Sigmoid colon (tissue), 4 donors: ENCODE measurements at regions not wholly inside any gene's neighbourhood (a gene's known extent, or its start where the extent isn't known, plus 50 kb on each side); places are given as distances from the start of the nearest gene placed in this dataset.

Source experiments
- EP300 ChIP-seq, 4 donors: sonication (generic); formaldehyde crosslinking; IDR thresholded peaks; one replicate each; pipeline ENCODE4 v1.6.1; 2017; ENCODE audit warnings: antibody characterized with exemption in 4 of 4
- POLR2A ChIP-seq, 2 donors: fragments of 450-650 bp; IDR thresholded peaks; one replicate each; pipeline ENCODE4 v1.6.1; 2016; ENCODE audit warnings: antibody characterized with exemption in 2 of 2, mild to moderate bottlenecking in 2 of 2, moderate library complexity in 2 of 2
- POLR2AphosphoS5 ChIP-seq, 4 donors: sonication (generic); formaldehyde crosslinking; IDR thresholded peaks; one replicate each; pipeline ENCODE4 v1.6.1; 2017; ENCODE audit warnings: antibody characterized with exemption in 4 of 4
- TF ChIP-seq, protein P1 (sequence below), 4 experiments: fragments of 450-650 bp in 3 of 4; fragments of 200-600 bp in 1 of 4; IDR thresholded peaks; one replicate each; pipeline ENCODE4 v1.5.1; 2016 to 2019; ENCODE audit warnings: antibody characterized with exemption in 4 of 4, mild to moderate bottlenecking in 3 of 4, moderate library complexity in 2 of 4

GRCh38 chr4:169922632-169923276 lies 103.4 kb downstream of the MFAP3L start:
- TF ChIP-seq, protein P1, sequence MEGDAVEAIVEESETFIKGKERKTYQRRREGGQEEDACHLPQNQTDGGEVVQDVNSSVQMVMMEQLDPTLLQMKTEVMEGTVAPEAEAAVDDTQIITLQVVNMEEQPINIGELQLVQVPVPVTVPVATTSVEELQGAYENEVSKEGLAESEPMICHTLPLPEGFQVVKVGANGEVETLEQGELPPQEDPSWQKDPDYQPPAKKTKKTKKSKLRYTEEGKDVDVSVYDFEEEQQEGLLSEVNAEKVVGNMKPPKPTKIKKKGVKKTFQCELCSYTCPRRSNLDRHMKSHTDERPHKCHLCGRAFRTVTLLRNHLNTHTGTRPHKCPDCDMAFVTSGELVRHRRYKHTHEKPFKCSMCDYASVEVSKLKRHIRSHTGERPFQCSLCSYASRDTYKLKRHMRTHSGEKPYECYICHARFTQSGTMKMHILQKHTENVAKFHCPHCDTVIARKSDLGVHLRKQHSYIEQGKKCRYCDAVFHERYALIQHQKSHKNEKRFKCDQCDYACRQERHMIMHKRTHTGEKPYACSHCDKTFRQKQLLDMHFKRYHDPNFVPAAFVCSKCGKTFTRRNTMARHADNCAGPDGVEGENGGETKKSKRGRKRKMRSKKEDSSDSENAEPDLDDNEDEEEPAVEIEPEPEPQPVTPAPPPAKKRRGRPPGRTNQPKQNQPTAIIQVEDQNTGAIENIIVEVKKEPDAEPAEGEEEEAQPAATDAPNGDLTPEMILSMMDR (IDR thresholded peaks at IDR 0.05) = no peak
- TF ChIP-seq POLR2AphosphoS5 (IDR thresholded peaks at IDR 0.05) (no peak), POLR2A (IDR thresholded peaks at IDR 0.05) (no peak), EP300 (IDR thresholded peaks at IDR 0.05) (no peak)
